HG02870 (cell line): ENCODE measurements at regions not wholly inside any gene's neighbourhood (a gene's known extent, or its start where the extent isn't known, plus 50 kb on each side); places are given as distances from the start of the nearest gene placed in this dataset.

ENCODE experiments used
- ATAC-seq: cut with Tn5 transposase; IDR thresholded peaks from one replicate; pipeline ENCODE4 v1.9.1; 2021; ENCODE audit warnings: mild to moderate bottlenecking, moderate library complexity; ENCODE audit not compliant: unreplicated experiment

GRCh38 chr4:112982680-112983079 lies 66.8 kb upstream of the ANK2 start:
- ATAC-seq: no peak

DNA sequence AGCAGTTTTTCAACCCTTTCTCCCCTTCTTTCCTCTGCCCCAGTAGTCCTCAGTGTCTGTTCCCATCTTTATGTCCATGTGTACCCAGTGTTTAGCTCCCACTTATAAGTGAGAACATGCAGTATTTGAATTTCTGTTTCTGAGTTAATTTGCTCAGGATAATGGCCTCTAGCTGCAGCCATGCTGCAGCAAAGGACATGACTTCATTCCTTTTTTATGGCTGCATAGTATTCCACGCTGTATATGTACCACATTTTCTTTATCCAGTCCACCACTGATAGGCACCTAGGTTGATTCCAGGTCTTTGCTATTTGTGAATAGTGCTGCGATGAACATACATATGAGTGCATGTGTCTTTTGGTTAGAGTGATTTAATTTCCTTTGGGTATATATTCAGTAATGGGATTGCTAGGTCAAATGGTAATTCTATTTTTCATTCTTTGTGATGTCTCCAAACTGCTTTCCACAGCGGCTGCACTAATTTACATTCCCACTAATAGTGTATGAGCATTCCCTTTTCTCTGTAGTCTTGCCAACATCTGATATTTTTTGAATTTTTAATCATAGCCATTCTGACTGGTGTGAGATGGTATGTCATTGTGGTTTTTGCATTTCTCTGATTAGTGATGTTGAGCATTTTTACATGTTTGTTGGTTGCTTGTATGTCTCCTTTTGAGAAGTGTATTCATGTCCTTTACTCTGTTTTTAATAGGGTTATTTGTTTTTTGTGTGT lies 54.6 kb upstream of the ANK2 start:
- ATAC-seq: no peak
